Stimulated activated CD4-positive, alpha-beta T cell treated with anti-CD3 and anti-CD28 coated beads, Interleukin-15, amount 100 ng/mL, for 24 hours (primary cell): ENCODE measurements at regions not wholly inside any gene's neighbourhood (a gene's known extent, or its start where the extent isn't known, plus 50 kb on each side); places are given as distances from the start of the nearest gene placed in this dataset.
"Not testable (repeated sequence)": the region's sequence is repeated elsewhere in the genome, so short reads cannot be mapped to it uniquely, and the experiment has no call there.

Experiments used
- DNase-seq: peaks from one replicate; pipeline ENCODE4 v3.0.0-alpha.2; 2020

DNA sequence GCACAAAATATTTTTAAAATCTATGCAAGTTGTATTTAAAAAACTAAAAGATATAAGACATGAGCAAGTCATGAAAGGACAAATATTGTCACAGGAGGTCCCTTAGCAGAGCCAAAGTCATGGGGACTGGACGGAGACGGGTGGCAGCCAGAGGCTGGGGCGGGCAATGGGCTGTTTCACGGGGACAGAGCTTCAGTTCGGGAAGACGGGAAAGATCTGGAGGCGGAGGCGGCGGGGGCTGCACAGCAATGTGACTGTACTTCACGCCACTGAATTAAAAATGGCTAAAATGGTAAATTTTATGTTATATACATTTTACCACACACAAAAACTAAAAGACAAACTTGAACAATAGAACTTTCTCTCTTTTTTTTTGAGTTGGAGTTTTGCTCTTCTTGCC, 60.0 kb upstream of the METRNL start:
- no peak for DNase-seq

DNA sequence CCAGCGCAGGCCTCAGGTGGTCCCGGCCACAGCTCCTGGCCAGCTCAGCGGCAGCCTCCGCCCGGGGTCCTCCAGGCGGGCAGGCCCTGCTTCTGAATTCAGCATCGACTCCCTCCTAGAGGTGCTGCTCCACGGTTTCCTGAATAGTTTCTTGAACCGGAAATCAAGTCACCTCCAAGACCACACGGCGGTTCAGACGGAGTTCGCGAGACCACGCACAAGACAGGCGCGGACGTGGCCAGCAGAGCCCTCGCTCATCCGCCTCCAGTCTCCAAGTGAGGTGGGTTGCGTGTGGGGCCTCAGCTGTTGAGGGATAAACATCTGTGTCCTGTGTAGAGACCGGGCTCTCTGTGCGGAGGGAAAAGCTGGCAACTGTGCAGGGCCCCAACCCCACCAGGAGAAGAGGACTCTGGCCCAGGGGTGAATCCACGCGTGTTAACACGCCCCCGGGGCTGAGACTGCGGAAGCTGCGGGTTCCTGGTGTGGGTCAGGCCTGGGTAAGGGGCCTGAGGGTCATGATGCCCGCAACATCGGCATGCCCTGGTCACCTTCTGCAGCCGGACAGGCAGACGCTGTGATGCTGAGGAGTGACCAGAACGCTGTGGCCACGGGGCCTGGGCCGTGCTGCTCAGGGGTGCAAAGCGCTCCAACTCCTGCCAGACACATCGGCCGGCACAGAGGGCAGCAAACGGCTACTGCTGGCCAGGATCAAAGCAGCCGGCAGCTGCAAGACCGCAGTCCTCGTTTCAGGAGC, 55.0 kb upstream of the METRNL start:
- peak; percentile 15 for DNase-seq

DNA sequence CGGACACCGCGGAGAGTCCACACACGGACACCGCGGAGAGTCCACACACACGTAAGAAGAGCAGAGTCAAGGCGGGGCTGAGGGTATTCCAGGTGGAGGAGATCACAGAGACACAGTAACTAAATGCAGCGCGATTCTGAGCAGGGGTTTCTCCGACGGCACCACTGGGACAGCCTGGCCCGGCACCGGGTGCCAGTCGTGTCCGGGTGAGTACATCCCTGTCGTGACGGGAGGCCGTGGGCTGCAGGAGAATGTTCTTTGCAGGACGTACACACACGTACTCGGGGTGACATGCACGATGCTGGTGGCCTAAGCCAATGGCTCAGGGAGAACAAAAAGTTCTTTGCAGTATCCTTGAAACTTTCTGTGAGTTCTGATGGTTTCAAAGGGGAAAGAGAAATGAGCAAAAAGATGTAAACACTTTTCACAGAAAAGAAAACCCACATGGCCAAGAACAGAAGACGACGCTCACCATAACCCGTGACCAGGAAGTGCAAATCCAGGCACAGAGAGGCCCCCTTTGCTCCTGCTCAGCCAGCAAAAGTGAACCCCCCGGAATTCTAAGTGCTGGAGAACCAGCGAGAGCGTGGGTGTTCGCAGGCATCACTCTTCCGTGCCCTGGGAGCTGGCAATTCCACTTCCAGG, 53.7 kb upstream of the METRNL start:
- no peak for DNase-seq

DNA sequence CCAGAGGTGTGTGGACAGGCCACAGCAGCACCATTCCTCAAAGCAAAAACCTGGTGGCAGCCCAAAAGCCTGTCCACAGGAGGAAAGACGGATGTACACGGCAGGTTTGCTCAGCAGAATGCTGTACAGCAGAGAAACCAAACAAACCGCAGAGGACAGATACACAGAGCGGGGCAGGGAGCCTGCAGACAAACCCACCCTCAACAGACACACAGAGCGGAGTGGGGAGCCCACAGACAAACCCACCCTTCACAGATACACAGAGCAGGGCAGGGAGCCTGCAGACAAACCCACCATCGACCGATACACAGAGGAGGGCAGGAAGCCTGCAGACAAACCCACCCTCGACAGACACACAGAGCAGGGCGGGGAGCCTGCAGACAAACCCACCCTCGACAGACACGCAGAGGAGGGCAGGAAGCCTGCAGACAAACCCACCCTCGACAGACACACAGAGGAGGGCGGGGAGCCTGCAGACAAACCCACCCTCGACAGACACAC, 53.0 kb upstream of the METRNL start:
- no peak for DNase-seq

DNA sequence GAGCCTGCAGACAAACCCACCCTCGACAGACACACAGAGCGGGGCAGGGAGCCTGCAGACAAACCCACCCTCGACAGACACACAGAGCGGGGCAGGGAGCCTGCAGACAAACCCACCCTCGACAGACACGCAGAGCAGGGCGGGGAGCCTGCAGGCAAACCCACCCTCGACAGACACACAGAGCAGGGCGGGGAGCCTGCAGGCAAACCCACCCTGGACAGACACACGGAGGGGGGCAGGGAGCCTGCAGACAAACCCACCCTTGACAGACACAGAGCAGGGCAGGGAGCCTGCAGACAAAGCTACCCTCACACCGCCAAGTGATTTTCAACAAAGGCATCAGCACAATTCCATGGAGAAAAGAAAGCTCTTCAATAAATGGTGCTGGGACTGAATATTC, 52.5 kb upstream of the METRNL start:
- DNase-seq, result not testable (repeated sequence)

DNA sequence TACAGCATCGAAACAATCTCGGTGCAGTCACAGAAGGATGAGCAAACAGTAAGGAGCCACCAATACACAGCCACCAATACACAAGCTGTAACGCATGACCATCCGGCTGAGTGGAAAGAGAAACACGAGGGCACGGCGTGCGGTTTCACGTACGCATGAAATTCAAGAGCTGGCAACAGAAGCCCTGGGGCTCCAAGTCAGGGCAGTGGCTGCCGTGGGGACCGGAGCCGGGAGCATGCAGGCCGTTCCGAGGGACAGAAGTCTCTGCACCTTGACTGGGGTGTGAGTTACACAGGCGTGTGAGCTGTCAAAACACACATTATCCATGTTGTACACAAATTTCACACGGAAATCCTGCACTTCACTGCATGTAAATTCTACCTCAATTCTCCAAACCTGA, 50.6 kb upstream of the METRNL start:
- DNase-seq, result no peak

DNA sequence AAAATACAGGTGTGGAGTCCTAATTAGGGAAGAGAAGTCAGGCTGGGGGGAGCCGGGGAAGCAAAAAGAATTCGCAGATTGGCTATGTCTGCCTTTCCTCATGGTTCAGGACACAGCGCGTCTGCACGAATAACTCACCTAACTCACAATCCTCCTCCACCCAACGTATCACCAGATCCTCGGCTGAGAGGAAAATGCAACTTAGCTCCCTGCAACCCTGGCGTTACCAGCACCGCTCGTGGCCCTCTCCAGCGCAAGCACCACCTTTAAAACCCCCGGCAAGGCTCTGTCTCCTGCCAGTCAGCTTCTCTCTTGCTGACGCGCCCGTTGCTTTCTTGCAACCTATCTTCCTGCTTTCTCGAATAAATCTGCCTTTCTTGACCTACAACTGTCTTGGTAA, 49.8 kb upstream of the METRNL start:
- no peak for DNase-seq
